H7 (cell line): ENCODE measurements at regions not wholly inside any gene's neighbourhood (a gene's known extent, or its start where the extent isn't known, plus 50 kb on each side); places are given as distances from the start of the nearest gene placed in this dataset.

Experiments
- DNase-seq: peaks from one replicate; pipeline ENCODE4 v3.0.0; 2012
- H3K27me3 ChIP-seq: 2 replicates; pipeline ENCODE4 v1.6.0; 2011; ENCODE audit warnings: mild to moderate bottlenecking, low read length; ENCODE audit not compliant: control insufficient read depth, insufficient read depth
- H3K36me3 ChIP-seq: replicated peaks from 2 replicates; pipeline ENCODE4 v1.5.1; 2011; ENCODE audit warnings: low read length; ENCODE audit not compliant: control insufficient read depth, insufficient read depth
- H3K4me3 ChIP-seq: 2 replicates; pipeline ENCODE4 v1.5.1; 2011; ENCODE audit warnings: low read depth, mild to moderate bottlenecking, control low read depth, low read length, moderate library complexity; ENCODE audit not compliant: insufficient read depth

- Histone ChIP-seq H3K36me3 (no peaks in the 10 kb centered on the region), H3K27me3 (no peaks in the 10 kb centered on the region), H3K4me3 (no peak overlapping the region)
- no peak for DNase-seq
These were observed 410.7 kb downstream of the DNAH5 start for GRCh38 chr5:13533833-13534232.

- Histone ChIP-seq H3K4me3 (no peak overlapping the region), H3K36me3 (no peaks in the 10 kb centered on the region), H3K27me3 (no peaks in the 10 kb centered on the region)
- no peak for DNase-seq
These were observed 415.2 kb downstream of the DNAH5 start for GRCh38 chr5:13529300-13529699.

GRCh38 chr5:13524936-13525335 is 419.6 kb downstream of the DNAH5 start:
- no peak for DNase-seq
- Histone ChIP-seq H3K27me3 (no peaks in the 10 kb centered on the region), H3K36me3 (no peaks in the 10 kb centered on the region), H3K4me3 (no peak overlapping the region)

- Histone ChIP-seq H3K4me3 (no peak overlapping the region), H3K27me3 (no peaks in the 10 kb centered on the region), H3K36me3 (no peaks in the 10 kb centered on the region)
- DNase-seq, result no peak
These were observed 425.4 kb downstream of the DNAH5 start for GRCh38 chr5:13519131-13519530.

GRCh38 chr5:13516195-13516594 is 428.3 kb downstream of the DNAH5 start:
- no peak for DNase-seq
- no peak overlapping the region for H3K4me3 ChIP-seq
- no peaks in the 10 kb centered on the region for H3K27me3 ChIP-seq
- no peaks in the 10 kb centered on the region for H3K36me3 ChIP-seq

GRCh38 chr5:13511442-13511841 is 433.0 kb downstream of the DNAH5 start:
- Histone ChIP-seq H3K27me3 (no peaks in the 10 kb centered on the region), H3K4me3 (no peak overlapping the region), H3K36me3 (no peaks in the 10 kb centered on the region)
- DNase-seq, result no peak

- no peak for DNase-seq
- Histone ChIP-seq H3K4me3 (no peak overlapping the region), H3K36me3 (no peaks in the 10 kb centered on the region)
These were observed 433.9 kb downstream of the DNAH5 start for GRCh38 chr5:13510616-13511015.

GRCh38 chr5:13508559-13508958 is 435.9 kb downstream of the DNAH5 start:
- no peaks in the 10 kb centered on the region for H3K27me3 ChIP-seq
- DNase-seq, result no peak

More at GRCh38 chr5:13510616-13511015, 433.9 kb downstream of the DNAH5 start:
- no peaks in the 10 kb centered on the region for H3K27me3 ChIP-seq

GRCh38 chr5:13505326-13505725 is 439.2 kb downstream of the DNAH5 start:
- Histone ChIP-seq H3K27me3 (no peaks in the 10 kb centered on the region), H3K4me3 (no peak overlapping the region), H3K36me3 (no peaks in the 10 kb centered on the region)
- DNase-seq, result no peak

More at GRCh38 chr5:13508559-13508958, 435.9 kb downstream of the DNAH5 start:
- no peaks in the 10 kb centered on the region for H3K36me3 ChIP-seq
- no peak overlapping the region for H3K4me3 ChIP-seq

GRCh38 chr5:13503017-13503416 is 441.5 kb downstream of the DNAH5 start:
- H3K36me3 ChIP-seq, result no peaks in the 10 kb centered on the region
- H3K4me3 ChIP-seq, result no peak overlapping the region
- no peaks in the 10 kb centered on the region for H3K27me3 ChIP-seq
- DNase-seq, result no peak

- no peak overlapping the region for H3K4me3 ChIP-seq
- no peak for DNase-seq
- H3K36me3 ChIP-seq, result no peaks in the 10 kb centered on the region
- no peaks in the 10 kb centered on the region for H3K27me3 ChIP-seq
These were observed 443.3 kb downstream of the DNAH5 start for GRCh38 chr5:13501176-13501575.

- Histone ChIP-seq H3K36me3 (no peaks in the 10 kb centered on the region), H3K27me3 (no peaks in the 10 kb centered on the region), H3K4me3 (no peak overlapping the region)
- DNase-seq, result no peak
These were observed 446.2 kb downstream of the DNAH5 start for GRCh38 chr5:13498279-13498678.

GRCh38 chr5:13488254-13488931 is 456.1 kb downstream of the DNAH5 start:
- Histone ChIP-seq H3K27me3 (no peaks in the 10 kb centered on the region), H3K4me3 (no peak overlapping the region), H3K36me3 (no peaks in the 10 kb centered on the region)
- no peak for DNase-seq

GRCh38 chr5:13480834-13481233 is 463.7 kb downstream of the DNAH5 start:
- no peak for DNase-seq
- no peaks in the 10 kb centered on the region for H3K27me3 ChIP-seq
- no peaks in the 10 kb centered on the region for H3K36me3 ChIP-seq
- H3K4me3 ChIP-seq, result no peak overlapping the region

GRCh38 chr5:13478831-13479465 is 465.5 kb downstream of the DNAH5 start:
- Histone ChIP-seq H3K4me3 (no peak overlapping the region), H3K27me3 (no peaks in the 10 kb centered on the region), H3K36me3 (no peaks in the 10 kb centered on the region)
- peak; percentile 61 for DNase-seq
